BLaER1 (cell line): ENCODE measurements at regions not wholly inside any gene's neighbourhood (a gene's known extent, or its start where the extent isn't known, plus 50 kb on each side); places are given as distances from the start of the nearest gene placed in this dataset.
"Not testable (repeated sequence)": the region's sequence is repeated elsewhere in the genome, so short reads cannot be mapped to it uniquely, and the experiment has no call there.

Source experiments
- H3K27ac ChIP-seq: shearing (Covaris generic); formaldehyde crosslinking; 2 replicates; pipeline ENCODE4 v1.8.1; 2022
- H3K27me3 ChIP-seq: shearing (Covaris generic); formaldehyde crosslinking; 2 replicates; pipeline ENCODE4 v1.8.1; 2022
- H3K36me3 ChIP-seq: shearing (Covaris generic); formaldehyde crosslinking; 2 replicates; pipeline ENCODE4 v1.8.1; 2022
- H3K4me1 ChIP-seq: shearing (Covaris generic); formaldehyde crosslinking; 2 replicates; pipeline ENCODE4 v1.8.1; 2022
- H3K4me2 ChIP-seq: shearing (Covaris generic); formaldehyde crosslinking; 2 replicates; pipeline ENCODE4 v1.8.1; 2022
- H3K4me3 ChIP-seq: shearing (Covaris generic); formaldehyde crosslinking; 2 replicates; pipeline ENCODE4 v1.8.1; 2022
- H3K9ac ChIP-seq: shearing (Covaris generic); formaldehyde crosslinking; 2 replicates; pipeline ENCODE4 v1.8.1; 2022
- H3K9me3 ChIP-seq: shearing (Covaris generic); formaldehyde crosslinking; 2 replicates; pipeline ENCODE4 v1.8.1; 2022
- H4K20me1 ChIP-seq: shearing (Covaris generic); formaldehyde crosslinking; 2 replicates; pipeline ENCODE4 v1.8.1; 2022
- Cebpa-rat ChIP-seq: shearing (Covaris generic); IDR thresholded peaks from 2 replicates; pipeline ENCODE4 v1.8.1; 2022

GRCh38 chr6:81933089-81933488 lies 180.6 kb upstream of the TENT5A start:
- no peaks in the 10 kb centered on the region for H3K9me3 ChIP-seq
- H3K27me3 ChIP-seq = no peaks in the 10 kb centered on the region
- H3K4me1 ChIP-seq = no peaks in the 10 kb centered on the region
- no peak overlapping the region for H3K27ac ChIP-seq
- no peaks in the 10 kb centered on the region for H3K36me3 ChIP-seq
- no peak overlapping the region for H3K4me2 ChIP-seq
- no peak for TF ChIP-seq Cebpa-rat
- H3K9ac ChIP-seq = no peak overlapping the region
- no peak overlapping the region for H3K4me3 ChIP-seq
- H4K20me1 ChIP-seq = no peaks in the 10 kb centered on the region

GRCh38 chr6:81932448-81932847 lies 180.0 kb upstream of the TENT5A start:
- H3K9ac ChIP-seq, H3K27me3 ChIP-seq, H3K4me3 ChIP-seq, H3K4me2 ChIP-seq, H3K36me3 ChIP-seq, H4K20me1 ChIP-seq, H3K27ac ChIP-seq, H3K9me3 ChIP-seq, H3K4me1 ChIP-seq: not testable (repeated sequence)

GRCh38 chr6:81929828-81930227 lies 177.3 kb upstream of the TENT5A start:
- no peaks in the 10 kb centered on the region for H4K20me1 ChIP-seq
- no peak overlapping the region for H3K4me3 ChIP-seq
- H3K9me3 ChIP-seq = no peaks in the 10 kb centered on the region
- TF ChIP-seq Cebpa-rat = no peak
- H3K27ac ChIP-seq = no peak overlapping the region
- no peak overlapping the region for H3K4me2 ChIP-seq
- no peaks in the 10 kb centered on the region for H3K27me3 ChIP-seq
- no peaks in the 10 kb centered on the region for H3K36me3 ChIP-seq
- no peak overlapping the region for H3K9ac ChIP-seq
- no peaks in the 10 kb centered on the region for H3K4me1 ChIP-seq

GRCh38 chr6:81925201-81925600 lies 172.7 kb upstream of the TENT5A start:
- H3K27ac ChIP-seq = no peak overlapping the region
- no peak overlapping the region for H3K4me2 ChIP-seq
- H4K20me1 ChIP-seq = no peaks in the 10 kb centered on the region
- H3K27me3 ChIP-seq = no peaks in the 10 kb centered on the region
- no peaks in the 10 kb centered on the region for H3K4me1 ChIP-seq
- H3K9me3 ChIP-seq = no peaks in the 10 kb centered on the region
- no peak for TF ChIP-seq Cebpa-rat
- no peak overlapping the region for H3K9ac ChIP-seq
- H3K36me3 ChIP-seq = no peaks in the 10 kb centered on the region
- no peak overlapping the region for H3K4me3 ChIP-seq

- Histone ChIP-seq H3K9ac (no peak overlapping the region), H3K27ac (no peak overlapping the region), H3K9me3 (no peaks in the 10 kb centered on the region), H3K27me3 (no peaks in the 10 kb centered on the region), H3K36me3 (no peaks in the 10 kb centered on the region), H3K4me2 (no peak overlapping the region), H4K20me1 (no peaks in the 10 kb centered on the region), H3K4me3 (no peak overlapping the region), H3K4me1 (no peaks in the 10 kb centered on the region)
- TF ChIP-seq Cebpa-rat = no peak
Observed at GRCh38 chr6:81909981-81910900, 157.8 kb upstream of the TENT5A start.

- H3K4me2 ChIP-seq = no peak overlapping the region
- H3K4me3 ChIP-seq = no peak overlapping the region
- H4K20me1 ChIP-seq = no peaks in the 10 kb centered on the region
- TF ChIP-seq Cebpa-rat = no peak
- H3K4me1 ChIP-seq = no peaks in the 10 kb centered on the region
- no peaks in the 10 kb centered on the region for H3K27me3 ChIP-seq
- no peaks in the 10 kb centered on the region for H3K9me3 ChIP-seq
- no peak overlapping the region for H3K9ac ChIP-seq
- no peaks in the 10 kb centered on the region for H3K36me3 ChIP-seq
- no peak overlapping the region for H3K27ac ChIP-seq
Observed at GRCh38 chr6:81909162-81909561, 156.7 kb upstream of the TENT5A start.

GRCh38 chr6:81906709-81907204 lies 154.3 kb upstream of the TENT5A start:
- Histone ChIP-seq H3K27me3 (no peaks in the 10 kb centered on the region), H3K4me1 (no peaks in the 10 kb centered on the region), H3K4me2 (no peak overlapping the region), H3K4me3 (no peak overlapping the region), H4K20me1 (no peaks in the 10 kb centered on the region), H3K27ac (no peak overlapping the region), H3K9me3 (no peaks in the 10 kb centered on the region), H3K9ac (no peak overlapping the region), H3K36me3 (no peaks in the 10 kb centered on the region)
- no peak for TF ChIP-seq Cebpa-rat

- no peak overlapping the region for H3K9ac ChIP-seq
- H3K4me3 ChIP-seq = no peak overlapping the region
- no peaks in the 10 kb centered on the region for H3K4me1 ChIP-seq
- TF ChIP-seq Cebpa-rat = no peak
- no peaks in the 10 kb centered on the region for H3K9me3 ChIP-seq
- no peaks in the 10 kb centered on the region for H3K27me3 ChIP-seq
- no peak overlapping the region for H3K4me2 ChIP-seq
- H3K36me3 ChIP-seq = no peaks in the 10 kb centered on the region
- no peaks in the 10 kb centered on the region for H4K20me1 ChIP-seq
- H3K27ac ChIP-seq = no peak overlapping the region
Observed at GRCh38 chr6:81906041-81906440, 153.6 kb upstream of the TENT5A start.

GRCh38 chr6:81901551-81901966 lies 149.1 kb upstream of the TENT5A start:
- Histone ChIP-seq H4K20me1 (no peaks in the 10 kb centered on the region), H3K36me3 (no peaks in the 10 kb centered on the region), H3K9me3 (no peaks in the 10 kb centered on the region), H3K4me2 (no peak overlapping the region), H3K9ac (no peak overlapping the region), H3K4me1 (no peaks in the 10 kb centered on the region), H3K27ac (no peak overlapping the region), H3K4me3 (no peak overlapping the region), H3K27me3 (no peaks in the 10 kb centered on the region)
- no peak for TF ChIP-seq Cebpa-rat

- Histone ChIP-seq H3K27me3 (no peaks in the 10 kb centered on the region), H3K4me1 (no peaks in the 10 kb centered on the region), H4K20me1 (no peaks in the 10 kb centered on the region), H3K27ac (no peak overlapping the region), H3K4me3 (no peak overlapping the region), H3K9ac (no peak overlapping the region), H3K4me2 (no peak overlapping the region), H3K36me3 (no peaks in the 10 kb centered on the region), H3K9me3 (no peaks in the 10 kb centered on the region)
- TF ChIP-seq Cebpa-rat = no peak
Observed at GRCh38 chr6:81900616-81901015, 148.1 kb upstream of the TENT5A start.

GRCh38 chr6:81897793-81898192 lies 145.3 kb upstream of the TENT5A start:
- TF ChIP-seq Cebpa-rat = no peak
- Histone ChIP-seq H3K36me3 (no peaks in the 10 kb centered on the region), H3K4me2 (no peak overlapping the region), H4K20me1 (no peaks in the 10 kb centered on the region), H3K9me3 (no peaks in the 10 kb centered on the region), H3K4me3 (no peak overlapping the region), H3K4me1 (no peaks in the 10 kb centered on the region), H3K27me3 (no peaks in the 10 kb centered on the region), H3K9ac (no peak overlapping the region), H3K27ac (no peak overlapping the region)
